ENCODE measurements at regions not wholly inside any gene's neighbourhood (a gene's known extent, or its start where the extent isn't known, plus 50 kb on each side); places are given as distances from the start of the nearest gene placed in this dataset.
A peak's percentile ranks its signal among the peaks of the same experiment; 100 is the strongest.
"Not testable (repeated sequence)": the region's sequence is repeated elsewhere in the genome, so short reads cannot be mapped to it uniquely, and the experiment has no call there.

DNA sequence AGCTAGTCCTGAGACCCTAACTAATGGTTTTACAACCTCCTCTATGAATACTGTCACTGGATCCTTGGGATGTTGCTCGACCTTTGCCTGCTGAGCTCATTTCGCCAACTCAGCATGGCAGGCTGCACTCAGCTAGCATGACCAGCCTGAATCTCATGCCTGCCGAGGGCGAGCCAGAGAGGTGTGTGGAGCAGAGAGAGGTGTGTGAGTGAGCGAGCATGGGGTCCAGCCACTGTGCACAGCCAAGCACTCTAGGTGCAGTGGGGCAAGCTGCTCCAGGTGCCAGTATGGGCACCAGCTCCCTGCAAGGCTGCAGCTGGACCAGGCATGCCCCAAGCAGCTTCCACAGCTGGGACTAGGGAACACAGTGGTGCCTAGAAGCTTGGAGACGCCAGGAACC lies 410.9 kb downstream of the PCDH10 start:
- POLR2A ChIA-PET, result no interaction called here

DNA sequence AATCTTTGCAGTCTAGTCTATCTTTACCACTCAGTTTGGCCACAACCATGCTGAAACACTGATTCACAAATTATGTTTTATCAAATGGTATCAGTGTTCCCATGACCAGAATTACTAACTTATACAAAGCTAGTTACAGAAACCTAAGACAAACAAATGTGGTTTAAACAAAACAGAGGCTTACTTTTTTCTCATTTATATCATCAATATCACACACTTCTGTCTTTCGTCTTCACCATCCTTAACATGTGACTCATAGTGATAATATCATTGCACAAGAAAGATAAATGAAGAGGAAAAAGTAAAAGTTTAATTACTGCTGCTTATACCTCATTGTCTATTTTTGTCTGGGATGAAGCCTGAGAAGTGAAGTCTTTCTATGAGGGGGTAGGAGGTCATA lies 406.6 kb downstream of the PCDH10 start:
- no peak for DNase-seq (ENCODE audit: extremely low spot score)
- TF ChIP-seq ELF4 (IDR thresholded peaks at IDR 0.05) (no peak), SP1 (IDR thresholded peaks at IDR 0.05) (no peak), CTBP1 (IDR thresholded peaks at IDR 0.05; ENCODE audit: borderline replicate concordance) (no peak), FOXA1 (IDR thresholded peaks at IDR 0.05) (no peak), SUZ12 (IDR thresholded peaks at IDR 0.05) (no peak), NFRKB (IDR thresholded peaks at IDR 0.05) (no peak), ZNF384 (IDR thresholded peaks at IDR 0.05) (no peak), BHLHE40 (IDR thresholded peaks at IDR 0.05; ENCODE audit: borderline replicate concordance) (no peak)
- ChIA-PET CTCF (interaction anchor here (0.7 kb wide), 1 partner anchor 38 kb away, joined by 3 read pairs; no protein-coding TSS in a partner anchor), POLR2A (no interaction called here)

More for the DNA sequence above, 410.9 kb downstream of the PCDH10 start:
- CTCF ChIA-PET, result no interaction called here
- no peak for DNase-seq (ENCODE audit: extremely low spot score)
- TF ChIP-seq TARDBP (IDR thresholded peaks at IDR 0.05), result no peak
- TF ChIP-seq SP1 (IDR thresholded peaks at IDR 0.05), result no peak
- no peak for TF ChIP-seq L3MBTL2 (conservative IDR thresholded peaks at IDR 0.05)
- TF ChIP-seq CTBP1 (IDR thresholded peaks at IDR 0.05; ENCODE audit: borderline replicate concordance), result no peak
- no peak for TF ChIP-seq FOXM1 (IDR thresholded peaks at IDR 0.05; ENCODE audit: borderline replicate concordance)
- TF ChIP-seq LEF1 (IDR thresholded peaks at IDR 0.05; ENCODE audit: borderline replicate concordance), result no peak
- TF ChIP-seq ZNF384 (IDR thresholded peaks at IDR 0.05), result no peak

DNA sequence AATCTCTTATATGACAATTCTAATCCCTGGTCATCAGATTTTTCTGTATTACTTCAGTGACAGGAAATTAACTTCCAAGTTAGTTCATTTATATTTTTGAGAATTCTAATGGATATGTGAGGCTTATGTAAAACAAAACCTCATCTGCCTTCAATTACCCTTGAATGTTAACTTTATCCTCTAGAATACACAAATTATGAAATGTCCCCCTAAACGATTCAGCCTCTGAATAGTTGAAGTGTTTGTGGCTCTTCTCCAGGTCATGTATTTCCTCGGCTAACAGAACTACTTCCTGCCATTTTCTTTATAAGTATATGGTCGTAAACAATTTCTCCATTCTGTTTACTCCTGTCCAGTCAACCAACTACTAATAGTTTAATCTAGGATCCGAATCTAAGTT lies 401.3 kb downstream of the PCDH10 start:
- ChIA-PET CTCF (no interaction called here), POLR2A (no interaction called here)
- no peak for TF ChIP-seq NFRKB (IDR thresholded peaks at IDR 0.05)
- TF ChIP-seq LEF1 (IDR thresholded peaks at IDR 0.05; ENCODE audit: borderline replicate concordance), result no peak
- TF ChIP-seq FOXM1 (IDR thresholded peaks at IDR 0.05; ENCODE audit: borderline replicate concordance), result no peak
- TF ChIP-seq FOXA1 (IDR thresholded peaks at IDR 0.05), result no peak
- no peak for TF ChIP-seq ZNF384 (IDR thresholded peaks at IDR 0.05)
- TF ChIP-seq TARDBP (IDR thresholded peaks at IDR 0.05), result no peak
- no peak for TF ChIP-seq CTBP1 (IDR thresholded peaks at IDR 0.05; ENCODE audit: borderline replicate concordance)
- TF ChIP-seq ELF4 (IDR thresholded peaks at IDR 0.05), result no peak
- TF ChIP-seq SP1 (IDR thresholded peaks at IDR 0.05), result no peak
- TF ChIP-seq, protein P1, sequence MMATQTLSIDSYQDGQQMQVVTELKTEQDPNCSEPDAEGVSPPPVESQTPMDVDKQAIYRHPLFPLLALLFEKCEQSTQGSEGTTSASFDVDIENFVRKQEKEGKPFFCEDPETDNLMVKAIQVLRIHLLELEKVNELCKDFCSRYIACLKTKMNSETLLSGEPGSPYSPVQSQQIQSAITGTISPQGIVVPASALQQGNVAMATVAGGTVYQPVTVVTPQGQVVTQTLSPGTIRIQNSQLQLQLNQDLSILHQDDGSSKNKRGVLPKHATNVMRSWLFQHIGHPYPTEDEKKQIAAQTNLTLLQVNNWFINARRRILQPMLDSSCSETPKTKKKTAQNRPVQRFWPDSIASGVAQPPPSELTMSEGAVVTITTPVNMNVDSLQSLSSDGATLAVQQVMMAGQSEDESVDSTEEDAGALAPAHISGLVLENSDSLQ (IDR thresholded peaks at IDR 0.05), result no peak
- DNase-seq (ENCODE audit: extremely low spot score), result no peak

DNA sequence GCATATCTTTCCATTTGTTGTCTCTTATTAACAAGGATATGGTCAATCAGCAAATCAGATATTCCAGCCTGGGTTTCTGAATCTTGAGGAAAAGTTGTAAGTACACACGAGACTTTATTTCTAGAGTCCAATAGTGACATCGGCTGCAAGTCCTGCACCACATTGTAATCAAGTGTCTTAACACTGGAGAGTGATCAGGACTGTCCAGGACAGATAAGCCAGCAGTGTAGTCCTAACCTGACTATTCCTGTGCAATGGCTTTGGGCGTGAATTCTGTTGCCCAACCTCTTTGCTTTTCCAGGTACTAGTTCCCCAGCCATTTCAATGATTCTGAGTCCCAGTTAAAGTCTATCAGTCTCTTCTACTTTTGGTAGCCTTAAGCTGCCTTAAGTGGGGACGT lies 395.0 kb downstream of the PCDH10 start:
- ChIA-PET CTCF (no interaction called here), POLR2A (no interaction called here)
- TF ChIP-seq TARDBP (IDR thresholded peaks at IDR 0.05) (no peak), NFRKB (IDR thresholded peaks at IDR 0.05) (no peak), FOXK2 (IDR thresholded peaks at IDR 0.05) (no peak), ELF4 (IDR thresholded peaks at IDR 0.05) (no peak), ARNT (IDR thresholded peaks at IDR 0.05) (no peak), L3MBTL2 (conservative IDR thresholded peaks at IDR 0.05) (no peak), SUZ12 (IDR thresholded peaks at IDR 0.05) (no peak), HDGF (IDR thresholded peaks at IDR 0.05; ENCODE audit: borderline replicate concordance) (no peak), BHLHE40 (IDR thresholded peaks at IDR 0.05; ENCODE audit: borderline replicate concordance) (no peak), FOXM1 (IDR thresholded peaks at IDR 0.05; ENCODE audit: borderline replicate concordance) (no peak)
- TF ChIP-seq, protein P1 (IDR thresholded peaks at IDR 0.05), result no peak
- no peak for DNase-seq (ENCODE audit: extremely low spot score)

DNA sequence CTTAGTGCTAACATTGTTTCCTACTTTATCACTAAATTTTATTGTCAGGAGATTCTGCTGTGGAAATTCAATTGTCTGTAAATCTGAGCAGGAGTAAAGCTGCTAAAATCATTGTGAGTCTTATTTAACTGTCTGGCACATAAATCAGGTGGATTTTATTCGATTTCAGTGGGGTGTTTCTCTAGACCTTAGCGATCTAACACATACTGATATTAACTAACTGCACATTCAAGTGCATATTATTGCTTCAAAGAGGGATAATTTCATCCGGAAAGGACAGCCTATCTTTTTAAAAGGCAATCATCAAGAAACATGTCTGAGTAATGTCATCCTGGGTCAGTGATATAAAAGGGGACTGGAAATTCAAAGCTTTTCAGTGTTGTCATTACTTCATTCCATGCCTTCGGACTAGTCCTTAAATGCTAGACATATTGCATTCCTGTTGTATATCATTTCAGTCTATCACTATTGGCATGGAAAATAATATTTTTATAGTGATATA lies 388.7 kb downstream of the PCDH10 start:
- CTCF ChIA-PET, result no interaction called here
- POLR2A ChIA-PET, result no interaction called here
- TF ChIP-seq, protein P1 (IDR thresholded peaks at IDR 0.05), result 0 out of 2 replicates have a peak, but pooled peaks have one; percentile 36
- no peak for TF ChIP-seq SP1 (IDR thresholded peaks at IDR 0.05)
- no peak for DNase-seq (ENCODE audit: extremely low spot score)

DNA sequence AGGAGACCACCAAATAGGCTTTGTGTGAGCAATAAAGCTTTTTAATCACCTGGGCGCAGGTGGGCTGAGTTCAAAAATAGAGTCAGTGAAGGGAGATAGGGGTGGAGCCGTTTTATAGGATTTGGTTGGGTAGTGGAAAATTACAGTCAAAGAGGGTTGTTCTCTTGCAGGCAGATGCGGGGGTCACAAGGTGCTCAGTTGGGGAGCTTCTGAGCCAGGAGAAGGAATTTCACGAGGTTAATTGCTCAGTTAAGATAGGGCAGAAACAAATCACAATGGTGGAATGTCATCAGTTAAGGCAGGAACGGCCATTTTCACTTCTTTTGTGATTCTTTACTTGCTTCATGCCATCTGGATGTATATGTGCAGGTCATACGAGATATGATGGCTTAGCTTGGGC lies 385.1 kb downstream of the PCDH10 start:
- CTCF ChIA-PET; DNase-seq (ENCODE audit: extremely low spot score); POLR2A ChIA-PET: not testable (repeated sequence)

DNA sequence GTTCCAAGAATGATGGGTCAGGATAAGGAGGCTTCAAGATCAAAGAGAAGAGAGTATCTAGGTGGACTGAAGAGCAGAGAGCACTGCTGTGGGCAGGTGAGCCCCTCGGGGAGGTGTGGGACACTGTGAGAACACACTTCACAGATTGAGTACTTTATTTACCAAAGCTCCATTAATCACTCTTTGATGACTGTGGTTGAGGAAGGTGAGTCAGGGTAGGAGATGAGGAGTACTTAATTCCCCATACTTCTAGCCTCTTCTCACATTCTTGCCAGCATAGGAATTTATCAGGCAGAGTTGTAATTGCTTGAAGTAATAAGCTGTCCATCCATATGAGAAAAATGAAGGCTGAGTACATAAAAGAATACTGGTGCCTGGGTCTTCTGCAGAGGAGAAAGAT lies 375.3 kb downstream of the PCDH10 start:
- CTCF ChIA-PET, result no interaction called here
- TF ChIP-seq FOXA1 (IDR thresholded peaks at IDR 0.05), result no peak
- no peak for TF ChIP-seq FOXK2 (IDR thresholded peaks at IDR 0.05)
- no peak for TF ChIP-seq ELF4 (IDR thresholded peaks at IDR 0.05)
- TF ChIP-seq ARNT (IDR thresholded peaks at IDR 0.05), result no peak
- TF ChIP-seq SUZ12 (IDR thresholded peaks at IDR 0.05), result no peak
- no peak for TF ChIP-seq BHLHE40 (IDR thresholded peaks at IDR 0.05; ENCODE audit: borderline replicate concordance)
- no peak for TF ChIP-seq FOXM1 (IDR thresholded peaks at IDR 0.05; ENCODE audit: borderline replicate concordance)
- no peak for TF ChIP-seq HDGF (IDR thresholded peaks at IDR 0.05; ENCODE audit: borderline replicate concordance)
- no peak for TF ChIP-seq ZNF384 (IDR thresholded peaks at IDR 0.05)
- TF ChIP-seq L3MBTL2 (conservative IDR thresholded peaks at IDR 0.05), result no peak
- no peak for TF ChIP-seq NFRKB (IDR thresholded peaks at IDR 0.05)
- no peak for TF ChIP-seq SP1 (IDR thresholded peaks at IDR 0.05)
- TF ChIP-seq TARDBP (IDR thresholded peaks at IDR 0.05), result no peak
- TF ChIP-seq, protein P1 (IDR thresholded peaks at IDR 0.05), result no peak
- TF ChIP-seq LEF1 (IDR thresholded peaks at IDR 0.05; ENCODE audit: borderline replicate concordance), result no peak
- TF ChIP-seq CTBP1 (IDR thresholded peaks at IDR 0.05; ENCODE audit: borderline replicate concordance), result no peak
- no peak for DNase-seq (ENCODE audit: extremely low spot score)
- POLR2A ChIA-PET, result no interaction called here

Measured in HEK293T (cell line).